ENCODE measurements at regions not wholly inside any gene's neighbourhood (a gene's known extent, or its start where the extent isn't known, plus 50 kb on each side); places are given as distances from the start of the nearest gene placed in this dataset.

- Histone ChIP-seq H3K27ac (no peak overlapping the region), H3K9me3 (no peaks in the 10 kb centered on the region), H3K4me3 (no peak overlapping the region), H3K4me1 (no peaks in the 10 kb centered on the region), H3K4me2 (no peak overlapping the region)
- WGBS (ENCODE audit: missing lambda C conversion rate), result 54% methylated on average over 5 of the region's 5 CpGs
- CTCF ChIA-PET, result interaction anchor here (2.0 kb wide), 1 partner anchor 10 kb away, joined by 7 read pairs; no protein-coding TSS in a partner anchor
- FAIRE-seq, result no peak
- POLR2A ChIA-PET, result no interaction called here
- no peak for DNase-seq (ENCODE audit: low read depth in 1 of 2, low spot score in 1 of 2)
- TF ChIP-seq KDM1A (IDR thresholded peaks at IDR 0.05; ENCODE audit: low read depth) (no peak), EP300 (IDR thresholded peaks at IDR 0.05) (no peak), NPAS2 (CRISPR knock-in tag; IDR thresholded peaks at IDR 0.05; ENCODE audit: borderline replicate concordance) (no peak), RNF2 (IDR thresholded peaks at IDR 0.05; ENCODE audit: borderline replicate concordance, low read depth) (no peak), CHD4 (IDR thresholded peaks at IDR 0.05; ENCODE audit: borderline replicate concordance) (no peak), FOSB (CRISPR knock-in tag; IDR thresholded peaks at IDR 0.05) (no peak)
- TF ChIP-seq, protein P1, sequence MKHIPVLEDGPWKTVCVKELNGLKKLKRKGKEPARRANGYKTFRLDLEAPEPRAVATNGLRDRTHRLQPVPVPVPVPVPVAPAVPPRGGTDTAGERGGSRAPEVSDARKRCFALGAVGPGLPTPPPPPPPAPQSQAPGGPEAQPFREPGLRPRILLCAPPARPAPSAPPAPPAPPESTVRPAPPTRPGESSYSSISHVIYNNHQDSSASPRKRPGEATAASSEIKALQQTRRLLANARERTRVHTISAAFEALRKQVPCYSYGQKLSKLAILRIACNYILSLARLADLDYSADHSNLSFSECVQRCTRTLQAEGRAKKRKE (CRISPR knock-in tag; IDR thresholded peaks at IDR 0.05; ENCODE audit: low read depth), result no peak
- ATAC-seq, result no peak
These were observed 250.9 kb upstream of the OR4E1 start for GRCh38 chr14:21924479-21924878.

GRCh38 chr14:21923820-21924219 lies 250.2 kb upstream of the OR4E1 start:
- FAIRE-seq (no peak), ATAC-seq (no peak), DNase-seq (ENCODE audit: low read depth in 1 of 2, low spot score in 1 of 2) (no peak)
- POLR2A ChIA-PET, result no interaction called here
- TF ChIP-seq EHMT2 (IDR thresholded peaks at IDR 0.05; ENCODE audit: low read depth) (no peak), ZFP36 (IDR thresholded peaks at IDR 0.05; ENCODE audit: borderline replicate concordance, partially characterized antibody) (no peak), SMC3 (IDR thresholded peaks at IDR 0.05) (no peak), POLR2AphosphoS2 (conservative IDR thresholded peaks at IDR 0.05; ENCODE audit: low read length) (no peak), CBX2 (IDR thresholded peaks at IDR 0.05; ENCODE audit: borderline replicate concordance, low read depth) (no peak), GATA3 (IDR thresholded peaks at IDR 0.05; ENCODE audit: borderline replicate concordance) (no peak), CHD2 (IDR thresholded peaks at IDR 0.05; ENCODE audit: low read length, partially characterized antibody) (no peak), HEYL (CRISPR knock-in tag; IDR thresholded peaks at IDR 0.05) (no peak), CEBPB (IDR thresholded peaks at IDR 0.05) (no peak), FOXS1 (CRISPR knock-in tag; IDR thresholded peaks at IDR 0.05) (no peak), USF2 (IDR thresholded peaks at IDR 0.05) (no peak), ZSCAN20 (CRISPR knock-in tag; IDR thresholded peaks at IDR 0.05) (no peak), KDM5A (IDR thresholded peaks at IDR 0.05) (no peak), MAFK (IDR thresholded peaks at IDR 0.05; ENCODE audit: partially characterized antibody) (no peak), FOSL2 (IDR thresholded peaks at IDR 0.05) (no peak), FOSL2 (CRISPR knock-in tag; IDR thresholded peaks at IDR 0.05) (no peak)
- TF ChIP-seq, protein P2, sequence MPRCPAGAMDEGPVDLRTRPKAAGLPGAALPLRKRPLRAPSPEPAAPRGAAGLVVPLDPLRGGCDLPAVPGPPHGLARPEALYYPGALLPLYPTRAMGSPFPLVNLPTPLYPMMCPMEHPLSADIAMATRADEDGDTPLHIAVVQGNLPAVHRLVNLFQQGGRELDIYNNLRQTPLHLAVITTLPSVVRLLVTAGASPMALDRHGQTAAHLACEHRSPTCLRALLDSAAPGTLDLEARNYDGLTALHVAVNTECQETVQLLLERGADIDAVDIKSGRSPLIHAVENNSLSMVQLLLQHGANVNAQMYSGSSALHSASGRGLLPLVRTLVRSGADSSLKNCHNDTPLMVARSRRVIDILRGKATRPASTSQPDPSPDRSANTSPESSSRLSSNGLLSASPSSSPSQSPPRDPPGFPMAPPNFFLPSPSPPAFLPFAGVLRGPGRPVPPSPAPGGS (IDR thresholded peaks at IDR 0.05), result no peak
- TF ChIP-seq, protein P1 (CRISPR knock-in tag; IDR thresholded peaks at IDR 0.05; ENCODE audit: low read depth), result no peak
- TF ChIP-seq, protein P3, sequence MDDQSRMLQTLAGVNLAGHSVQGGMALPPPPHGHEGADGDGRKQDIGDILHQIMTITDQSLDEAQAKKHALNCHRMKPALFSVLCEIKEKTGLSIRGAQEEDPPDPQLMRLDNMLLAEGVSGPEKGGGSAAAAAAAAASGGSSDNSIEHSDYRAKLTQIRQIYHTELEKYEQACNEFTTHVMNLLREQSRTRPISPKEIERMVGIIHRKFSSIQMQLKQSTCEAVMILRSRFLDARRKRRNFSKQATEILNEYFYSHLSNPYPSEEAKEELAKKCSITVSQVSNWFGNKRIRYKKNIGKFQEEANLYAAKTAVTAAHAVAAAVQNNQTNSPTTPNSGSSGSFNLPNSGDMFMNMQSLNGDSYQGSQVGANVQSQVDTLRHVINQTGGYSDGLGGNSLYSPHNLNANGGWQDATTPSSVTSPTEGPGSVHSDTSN (IDR thresholded peaks at IDR 0.05), result no peak
- H3K4me3 ChIP-seq, result no peak overlapping the region
- H3K9me3 ChIP-seq, result no peaks in the 10 kb centered on the region
- H3K4me1 ChIP-seq, result no peaks in the 10 kb centered on the region
- H3K27ac ChIP-seq, result no peak overlapping the region
- CTCF ChIA-PET, result interaction anchor here (1.3 kb wide), 1 partner anchor 10 kb away, joined by 4 read pairs; no protein-coding TSS in a partner anchor
- H3K4me2 ChIP-seq, result no peak overlapping the region
